B cell (primary cell): ENCODE measurements at regions not wholly inside any gene's neighbourhood (a gene's known extent, or its start where the extent isn't known, plus 50 kb on each side); places are given as distances from the start of the nearest gene placed in this dataset.

Experiments used
- EZH2 ChIP-seq: IDR thresholded peaks from 2 replicates; pipeline ENCODE4 v1.6.1; 2012; ENCODE audit warnings: borderline replicate concordance, low read depth, mild to moderate bottlenecking, moderate library complexity, low read length; ENCODE audit not compliant: insufficient read depth, poor library complexity, severe bottlenecking
- TF ChIP-seq, protein P1 (sequence below): fragments of 200-600 bp; IDR thresholded peaks from one replicate; pipeline ENCODE4 v1.8.0; 2022; ENCODE audit warnings: antibody characterized with exemption, mild to moderate bottlenecking

DNA sequence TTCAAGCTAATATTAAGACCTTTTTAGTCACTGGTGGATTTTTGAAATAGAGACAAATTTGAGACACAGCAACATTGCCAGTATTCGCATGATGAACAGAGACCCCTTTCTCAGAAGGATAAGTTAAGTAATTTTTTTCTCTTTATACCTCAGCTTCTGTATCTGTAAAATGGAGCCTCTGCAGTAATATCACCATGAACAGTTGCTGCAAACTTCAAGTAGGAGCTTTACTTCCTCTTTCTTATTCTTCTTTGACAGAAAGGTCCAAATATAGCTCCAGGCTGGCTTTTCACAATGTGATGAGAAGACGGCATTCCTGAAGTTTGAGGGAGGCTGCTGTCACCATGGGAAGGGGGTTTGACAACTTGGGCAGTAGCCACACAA, 158.7 kb downstream of the TDRD15 start:
- TF ChIP-seq, protein P1, sequence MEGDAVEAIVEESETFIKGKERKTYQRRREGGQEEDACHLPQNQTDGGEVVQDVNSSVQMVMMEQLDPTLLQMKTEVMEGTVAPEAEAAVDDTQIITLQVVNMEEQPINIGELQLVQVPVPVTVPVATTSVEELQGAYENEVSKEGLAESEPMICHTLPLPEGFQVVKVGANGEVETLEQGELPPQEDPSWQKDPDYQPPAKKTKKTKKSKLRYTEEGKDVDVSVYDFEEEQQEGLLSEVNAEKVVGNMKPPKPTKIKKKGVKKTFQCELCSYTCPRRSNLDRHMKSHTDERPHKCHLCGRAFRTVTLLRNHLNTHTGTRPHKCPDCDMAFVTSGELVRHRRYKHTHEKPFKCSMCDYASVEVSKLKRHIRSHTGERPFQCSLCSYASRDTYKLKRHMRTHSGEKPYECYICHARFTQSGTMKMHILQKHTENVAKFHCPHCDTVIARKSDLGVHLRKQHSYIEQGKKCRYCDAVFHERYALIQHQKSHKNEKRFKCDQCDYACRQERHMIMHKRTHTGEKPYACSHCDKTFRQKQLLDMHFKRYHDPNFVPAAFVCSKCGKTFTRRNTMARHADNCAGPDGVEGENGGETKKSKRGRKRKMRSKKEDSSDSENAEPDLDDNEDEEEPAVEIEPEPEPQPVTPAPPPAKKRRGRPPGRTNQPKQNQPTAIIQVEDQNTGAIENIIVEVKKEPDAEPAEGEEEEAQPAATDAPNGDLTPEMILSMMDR = no peak
- TF ChIP-seq EZH2 = no peak
